H1 (cell line): ENCODE measurements at regions not wholly inside any gene's neighbourhood (a gene's known extent, or its start where the extent isn't known, plus 50 kb on each side); places are given as distances from the start of the nearest gene placed in this dataset.

ENCODE experiments used
- CTCF ChIA-PET: fragments of 300-600 bp; sonication (Branson Sonifier 250); formaldehyde crosslinking; loops from one replicate; lab custom pipeline; 2021; ENCODE audit not compliant: partially characterized antibody; lab: Charles Lee
- POLR2A ChIA-PET: fragments of 300-600 bp; sonication (Branson Sonifier 250); formaldehyde crosslinking; loops from one replicate; lab custom pipeline; 2021; ENCODE audit warnings: inconsistent platforms; ENCODE audit not compliant: partially characterized antibody; lab: Charles Lee
- DNase-seq, 2 experiments: peaks; one replicate each; pipeline versions ENCODE4 v3.0.0 to v3.0.0-alpha.2; 2010 to 2022; ENCODE audit warnings: low spot score in 2 of 2, low read depth in 1 of 2, mixed read lengths in 1 of 2
- FAIRE-seq: peaks from 2 replicates; lab custom pipeline; 2011; peaks lifted over from hg19 to GRCh38; lab: Jason Lieb, UNC
- H2AFZ ChIP-seq: 2 replicates; pipeline ENCODE4 v1.8.1; 2012; ENCODE audit warnings: low read length, inconsistent platforms
- H2AK5ac ChIP-seq: 2 replicates; pipeline ENCODE4 v1.6.1; 2013; ENCODE audit warnings: low read depth, low read length
- H2BK120ac ChIP-seq: replicated peaks from 2 replicates; pipeline ENCODE3; 2013; ENCODE audit warnings: low read depth, low read length, inconsistent platforms
- H2BK12ac ChIP-seq: 2 replicates; pipeline ENCODE4 v1.6.1; 2013; ENCODE audit warnings: low read depth, low read length
- H2BK15ac ChIP-seq: 2 replicates; pipeline ENCODE4 v1.6.1; 2013; ENCODE audit warnings: low read length
- H2BK20ac ChIP-seq: 2 replicates; pipeline ENCODE4 v1.6.1; 2013; ENCODE audit warnings: low read length
- H2BK5ac ChIP-seq: 2 replicates; pipeline ENCODE4 v1.6.1; 2013; ENCODE audit warnings: low read depth, low read length
- H3K14ac ChIP-seq: 2 replicates; pipeline ENCODE4 v1.6.1; 2013; ENCODE audit warnings: inconsistent platforms; ENCODE audit not compliant: insufficient read length
- H3K18ac ChIP-seq: 2 replicates; pipeline ENCODE4 v1.6.1; 2013; ENCODE audit warnings: low read length; ENCODE audit errors: extremely low read depth
- H3K23ac ChIP-seq: 2 replicates; pipeline ENCODE4 v1.6.1; 2013; ENCODE audit warnings: inconsistent platforms; ENCODE audit not compliant: insufficient read length
- H3K23me2 ChIP-seq: 2 replicates; pipeline ENCODE4 v1.6.1; 2013; ENCODE audit warnings: low read depth, low read length
- H3K27ac ChIP-seq: 2 replicates; pipeline ENCODE4 v1.6.1; 2011; ENCODE audit warnings: low read depth, low read length, inconsistent platforms
- H3K27me3 ChIP-seq, 4 experiments: replicated peaks in 1 of 4; 1 replicate in 1 of 4; 2 replicates in 3 of 4; pipeline versions ENCODE4 v1.6.1 to v1.8.1; 2011 to 2013; ENCODE audit warnings: low read length in 3 of 4, mild to moderate bottlenecking in 3 of 4, inconsistent platforms in 2 of 4, mixed read lengths in 2 of 4, moderate library complexity in 1 of 4; ENCODE audit not compliant: control insufficient read depth in 3 of 4, insufficient read depth in 3 of 4; ENCODE audit errors: extremely low read depth in 1 of 4
- H3K36me3 ChIP-seq, 4 experiments: 2 replicates each; pipeline versions ENCODE4 v1.6.1 to v1.8.1; 2011 to 2013; ENCODE audit warnings: mild to moderate bottlenecking in 4 of 4, low read length in 3 of 4, moderate library complexity in 2 of 4, control low read depth in 1 of 4, inconsistent platforms in 1 of 4; ENCODE audit not compliant: insufficient read depth in 4 of 4, control insufficient read depth in 2 of 4
- H3K4ac ChIP-seq: replicated peaks from 2 replicates; pipeline ENCODE3; 2013; ENCODE audit warnings: low read length, low read depth, mixed read lengths, inconsistent platforms; ENCODE audit not compliant: insufficient read length
- H3K4me1 ChIP-seq, 4 experiments: replicated peaks in 1 of 4; 1 replicate in 1 of 4; 2 replicates in 3 of 4; pipeline versions ENCODE4 v1.6.1 to v1.8.1; 2011 to 2013; ENCODE audit warnings: low read length in 3 of 4, inconsistent platforms in 2 of 4, mixed read lengths in 1 of 4; ENCODE audit not compliant: insufficient read depth in 4 of 4, control insufficient read depth in 3 of 4
- H3K4me2 ChIP-seq, 2 experiments: 2 replicates each; pipeline versions ENCODE4 v1.6.1 to v1.8.1; 2011 to 2013; ENCODE audit warnings: low read depth in 2 of 2, low read length in 2 of 2, control low read depth in 1 of 2, inconsistent platforms in 1 of 2, mild to moderate bottlenecking in 1 of 2; ENCODE audit not compliant: insufficient read depth in 1 of 2
- H3K4me3 ChIP-seq, 4 experiments: fragments of 200-600, 300-600 bp in 1 of 4; sonication (generic), shearing (Covaris generic), sonication (Bioruptor Twin) in 1 of 4; 2 replicates each; pipeline versions ENCODE4 v1.5.1 to v1.8.1; 2011 to 2016; ENCODE audit warnings: low read length in 4 of 4, low read depth in 3 of 4, control low read depth in 2 of 4, inconsistent platforms in 2 of 4, mild to moderate bottlenecking in 2 of 4, mixed read lengths in 1 of 4, moderate library complexity in 1 of 4; ENCODE audit not compliant: insufficient read depth in 2 of 4; ENCODE audit errors: extremely low read depth in 1 of 4
- H3K56ac ChIP-seq: replicated peaks from 2 replicates; pipeline ENCODE3; 2013; ENCODE audit warnings: low read depth, mild to moderate bottlenecking, mixed read lengths, low read length, inconsistent platforms; ENCODE audit not compliant: insufficient read length
- H3K79me1 ChIP-seq: 2 replicates; pipeline ENCODE4 v1.6.1; 2013; ENCODE audit warnings: low read depth, low read length, control low read depth
- H3K79me2 ChIP-seq, 2 experiments: 2 replicates each; pipeline versions ENCODE4 v1.6.1 to v1.8.1; 2012 to 2013; ENCODE audit warnings: low read length in 2 of 2, mild to moderate bottlenecking in 2 of 2, inconsistent platforms in 1 of 2; ENCODE audit not compliant: insufficient read depth in 2 of 2, control insufficient read depth in 1 of 2
- H3K9ac ChIP-seq, 4 experiments: replicated peaks in 1 of 4; 1 replicate in 1 of 4; 2 replicates in 3 of 4; pipeline versions ENCODE4 v1.6.1 to v1.8.1; 2011 to 2013; ENCODE audit warnings: low read depth in 3 of 4, low read length in 3 of 4, control low read depth in 2 of 4, mild to moderate bottlenecking in 2 of 4, moderate library complexity in 2 of 4, inconsistent platforms in 1 of 4; ENCODE audit errors: extremely low read depth in 1 of 4
- H3K9me3 ChIP-seq, 2 experiments: 2 replicates each; pipeline versions ENCODE4 v1.6.1 to v1.8.1; 2012 to 2013; ENCODE audit warnings: mild to moderate bottlenecking in 2 of 2, moderate library complexity in 2 of 2, control low read depth in 1 of 2, inconsistent platforms in 1 of 2, low read depth in 1 of 2, low read length in 1 of 2, mixed read lengths in 1 of 2; ENCODE audit not compliant: insufficient read depth in 2 of 2
- H4K20me1 ChIP-seq, 2 experiments: replicated peaks in 1 of 2; 2 replicates each; pipeline versions ENCODE3 to v1.8.1; 2011 to 2013; ENCODE audit warnings: inconsistent platforms in 2 of 2, low read length in 2 of 2, mild to moderate bottlenecking in 1 of 2; ENCODE audit not compliant: insufficient read depth in 2 of 2, control insufficient read depth in 1 of 2
- H4K5ac ChIP-seq: 2 replicates; pipeline ENCODE4 v1.6.1; 2013; ENCODE audit warnings: low read length, low read depth, mixed read lengths, inconsistent platforms; ENCODE audit not compliant: insufficient read length
- H4K8ac ChIP-seq: 2 replicates; pipeline ENCODE4 v1.8.0; 2013; ENCODE audit warnings: mild to moderate bottlenecking, moderate library complexity, low read length, inconsistent platforms; ENCODE audit not compliant: insufficient read depth; ENCODE audit errors: extremely low read depth
- H4K91ac ChIP-seq: replicated peaks from 2 replicates; pipeline ENCODE3; 2013; ENCODE audit warnings: low read length, mixed read lengths, inconsistent platforms; ENCODE audit not compliant: insufficient read length
- CHD2 ChIP-seq: IDR thresholded peaks from 2 replicates; pipeline ENCODE4 v1.6.1; 2012; ENCODE audit warnings: low read length, improper control_type of control experiment
- WGBS, 2 experiments: shearing (Covaris generic) in 1 of 2; methylation state at CpG; one replicate each; pipeline versions ENCODE4 v1.1.6 to v1.1.7; 2013 to 2015; ENCODE audit warnings: low lambda C conversion rate in 2 of 2, mixed read lengths in 2 of 2, inconsistent platforms in 1 of 2, low coverage in 1 of 2, missing lambda C conversion rate in 1 of 2; ENCODE audit not compliant: insufficient replicate concordance in 2 of 2, insufficient coverage in 1 of 2, insufficient read length in 1 of 2; ENCODE audit errors: extremely low coverage in 1 of 2, missing lambda C conversion rate in 1 of 2; 5-methylcytosine and 5-hydroxymethylcytosine counted together

DNA sequence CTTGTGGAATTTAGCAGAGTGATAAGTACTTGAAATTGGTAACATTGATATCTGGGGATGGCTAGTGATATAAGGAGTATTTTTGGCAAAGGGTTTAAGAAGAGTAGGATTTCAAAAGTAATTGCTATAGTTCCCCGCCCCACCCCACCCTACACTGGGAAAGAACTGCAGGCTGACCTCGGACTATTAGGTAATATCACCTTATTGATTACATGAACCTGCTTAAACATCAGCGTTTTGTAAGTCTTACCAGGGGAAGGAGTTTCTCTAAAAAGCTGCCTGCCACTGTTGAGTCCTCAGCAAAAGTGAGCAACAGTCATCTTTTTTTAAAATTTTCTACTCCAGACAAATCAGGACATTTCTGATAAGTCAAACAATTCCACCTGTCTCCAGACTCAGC is 337.3 kb downstream of the DTWD2 start:
- no peak overlapping the region for H2BK120ac ChIP-seq
- ChIA-PET CTCF (interaction anchor here (3.7 kb wide), 1 partner anchor 141 kb away, joined by 12 read pairs; no protein-coding TSS in a partner anchor), POLR2A (no interaction called here)
- H2BK20ac ChIP-seq, result no peak overlapping the region
- TF ChIP-seq CHD2, result no peak
- no peak overlapping the region for H3K56ac ChIP-seq
- no peak overlapping the region for H4K5ac ChIP-seq
- H3K9me3 ChIP-seq, result no peaks in the 10 kb centered on the region
- no peak overlapping the region for H2BK5ac ChIP-seq
- no peaks in the 10 kb centered on the region for H3K23me2 ChIP-seq
- no peak overlapping the region for H3K4me3 ChIP-seq
- no peaks in the 10 kb centered on the region for H3K79me1 ChIP-seq
- 93% methylated on average over 3 of the region's 3 CpGs; no CpG with 5 or more reads in 1 of the 2 experiments for WGBS, 2 experiments
- H4K20me1 ChIP-seq, result no peaks in the 10 kb centered on the region
- H3K27me3 ChIP-seq, result no peaks in the 10 kb centered on the region
- no peak overlapping the region for H3K27ac ChIP-seq
- H3K4me2 ChIP-seq, result no peak overlapping the region
- H2AK5ac ChIP-seq, result no peak overlapping the region
- H2BK15ac ChIP-seq, result no peak overlapping the region
- no peak overlapping the region for H3K4ac ChIP-seq
- no peak overlapping the region for H4K8ac ChIP-seq
- peaks cover 0 to 2% (median 0%) of the 10 kb centered on the region in 4 experiments; a peak in 1 of 7 replicates for H3K4me1 ChIP-seq
- H3K36me3 ChIP-seq, result no peaks in the 10 kb centered on the region
- H3K18ac ChIP-seq, result no peak overlapping the region
- no peak overlapping the region for H4K91ac ChIP-seq
- H2AFZ ChIP-seq, result no peak overlapping the region
- no peak overlapping the region for H3K23ac ChIP-seq
- DNase-seq (no peak), FAIRE-seq (no peak)
- no peak overlapping the region for H3K14ac ChIP-seq
- no peaks in the 10 kb centered on the region for H3K79me2 ChIP-seq
- no peak overlapping the region for H2BK12ac ChIP-seq
- no peak overlapping the region for H3K9ac ChIP-seq
